GM12874 (cell line): ENCODE measurements at regions not wholly inside any gene's neighbourhood (a gene's known extent, or its start where the extent isn't known, plus 50 kb on each side); places are given as distances from the start of the nearest gene placed in this dataset.

Source experiments
- TF ChIP-seq, protein P1 (sequence below): IDR thresholded peaks from 2 replicates; pipeline ENCODE4 v1.5.1; 2011; ENCODE audit warnings: low read depth, mild to moderate bottlenecking, control low read depth, low read length, moderate library complexity; ENCODE audit not compliant: insufficient read depth

DNA sequence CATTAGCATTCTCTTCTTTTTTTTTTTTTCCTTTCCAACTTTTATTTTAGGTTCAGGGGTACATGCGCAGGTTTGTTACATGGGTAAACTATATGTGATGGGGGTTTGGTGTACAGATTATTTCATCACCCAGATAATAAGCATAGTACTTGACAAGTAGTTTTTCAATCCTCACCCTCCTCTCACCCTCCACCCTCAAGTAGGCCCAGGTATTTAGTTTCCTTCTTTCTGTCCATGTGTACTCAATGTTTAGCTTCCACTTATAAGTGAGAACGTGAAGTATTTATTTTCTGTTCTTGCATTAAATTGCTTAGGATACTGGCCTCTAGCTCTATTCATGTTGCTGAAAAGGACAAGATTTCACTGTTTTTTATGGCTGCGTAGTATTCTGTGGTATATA, 140.8 kb upstream of the PGRMC2 start:
- TF ChIP-seq, protein P1, sequence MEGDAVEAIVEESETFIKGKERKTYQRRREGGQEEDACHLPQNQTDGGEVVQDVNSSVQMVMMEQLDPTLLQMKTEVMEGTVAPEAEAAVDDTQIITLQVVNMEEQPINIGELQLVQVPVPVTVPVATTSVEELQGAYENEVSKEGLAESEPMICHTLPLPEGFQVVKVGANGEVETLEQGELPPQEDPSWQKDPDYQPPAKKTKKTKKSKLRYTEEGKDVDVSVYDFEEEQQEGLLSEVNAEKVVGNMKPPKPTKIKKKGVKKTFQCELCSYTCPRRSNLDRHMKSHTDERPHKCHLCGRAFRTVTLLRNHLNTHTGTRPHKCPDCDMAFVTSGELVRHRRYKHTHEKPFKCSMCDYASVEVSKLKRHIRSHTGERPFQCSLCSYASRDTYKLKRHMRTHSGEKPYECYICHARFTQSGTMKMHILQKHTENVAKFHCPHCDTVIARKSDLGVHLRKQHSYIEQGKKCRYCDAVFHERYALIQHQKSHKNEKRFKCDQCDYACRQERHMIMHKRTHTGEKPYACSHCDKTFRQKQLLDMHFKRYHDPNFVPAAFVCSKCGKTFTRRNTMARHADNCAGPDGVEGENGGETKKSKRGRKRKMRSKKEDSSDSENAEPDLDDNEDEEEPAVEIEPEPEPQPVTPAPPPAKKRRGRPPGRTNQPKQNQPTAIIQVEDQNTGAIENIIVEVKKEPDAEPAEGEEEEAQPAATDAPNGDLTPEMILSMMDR: no peak

DNA sequence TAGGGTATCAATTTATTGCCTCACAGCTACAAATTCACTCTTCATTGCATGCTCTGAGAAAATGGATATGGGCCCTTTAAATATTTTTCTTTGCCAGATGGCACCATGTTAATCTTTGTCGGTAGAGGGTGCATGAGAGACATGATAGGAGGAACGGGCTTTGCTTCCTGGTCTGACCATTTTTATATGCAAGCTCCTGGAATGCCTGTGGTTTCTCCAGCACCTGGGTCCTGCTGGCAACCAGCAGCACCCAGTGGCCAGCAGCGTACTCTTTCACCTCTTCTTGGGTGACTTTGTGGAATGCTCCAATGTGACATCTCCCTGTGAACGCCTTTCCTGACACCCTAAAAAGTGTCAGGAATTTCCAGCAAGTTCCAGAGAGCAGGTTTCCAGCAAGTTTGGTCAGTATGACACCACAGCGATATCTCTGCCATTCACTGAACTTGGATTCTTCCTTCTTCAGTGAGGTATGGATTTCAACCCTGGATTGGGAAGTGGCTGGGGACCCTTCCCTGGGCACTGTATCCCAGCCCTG, 140.3 kb upstream of the PGRMC2 start:
- TF ChIP-seq, protein P1: 0 out of 2 replicates have a peak, but pooled peaks have one; percentile 16

DNA sequence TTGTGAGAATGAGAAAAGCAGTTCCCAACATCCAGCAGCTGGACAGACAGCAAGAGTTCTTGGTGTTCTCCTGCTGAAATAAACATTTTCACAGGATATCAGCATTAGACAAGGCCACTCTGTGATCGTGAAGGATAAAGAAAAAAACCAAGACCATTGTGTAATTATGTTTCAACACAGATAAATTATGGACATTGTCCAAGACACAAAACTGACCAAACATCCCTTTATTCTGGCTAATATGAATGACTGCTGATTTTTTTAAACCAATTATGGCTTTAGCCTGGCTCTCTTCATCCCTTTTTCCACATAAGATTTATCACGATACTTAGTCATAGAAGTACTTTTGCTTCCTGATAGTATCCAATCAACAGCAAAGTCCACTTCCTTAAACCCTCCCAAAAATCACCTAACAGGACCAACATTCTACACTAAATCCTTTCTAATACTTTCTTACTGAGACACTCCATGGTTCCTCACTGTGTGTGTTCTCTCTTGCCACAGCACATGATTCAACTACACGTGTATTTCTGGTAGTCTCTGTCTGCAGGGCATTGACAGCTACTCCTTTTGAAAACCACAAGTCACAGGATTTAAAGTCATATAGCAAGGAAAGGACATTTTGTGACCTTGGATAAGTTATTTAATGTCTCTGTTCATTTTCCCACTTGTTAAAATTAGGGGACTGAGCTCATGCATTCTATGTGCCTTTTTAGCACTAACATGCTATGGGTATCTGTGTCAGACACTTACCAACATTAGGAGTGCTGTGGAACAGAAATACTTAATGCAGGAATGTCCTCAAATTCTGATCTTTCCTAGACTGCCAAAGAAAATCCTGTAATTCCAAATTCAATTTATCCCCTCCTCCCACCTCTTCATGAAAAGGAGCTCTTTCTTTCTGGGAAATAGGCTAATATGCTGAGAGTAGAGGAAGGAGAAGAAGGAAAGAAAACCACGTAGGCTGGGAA, 137.2 kb upstream of the PGRMC2 start:
- TF ChIP-seq, protein P1: no peak

DNA sequence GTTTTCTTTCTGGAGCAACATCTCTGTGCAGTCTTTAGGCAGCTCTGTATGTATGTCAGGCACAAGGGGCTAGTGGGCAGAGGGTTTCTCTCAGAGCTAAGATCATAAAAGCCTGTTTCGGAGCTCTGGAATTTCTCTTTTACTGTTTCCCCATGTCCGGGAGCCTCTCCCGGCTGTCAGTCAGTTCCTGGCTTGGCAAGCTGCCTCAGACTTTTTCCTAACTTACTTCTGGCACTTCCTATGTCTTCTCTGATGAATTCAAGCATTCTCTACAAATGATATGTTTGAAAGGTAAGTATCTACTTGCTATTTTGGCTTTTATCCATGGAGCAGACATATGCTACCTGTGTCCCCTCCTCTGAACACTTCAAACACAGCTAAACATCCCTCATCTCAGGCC, 129.3 kb upstream of the PGRMC2 start:
- TF ChIP-seq, protein P1: no peak

DNA sequence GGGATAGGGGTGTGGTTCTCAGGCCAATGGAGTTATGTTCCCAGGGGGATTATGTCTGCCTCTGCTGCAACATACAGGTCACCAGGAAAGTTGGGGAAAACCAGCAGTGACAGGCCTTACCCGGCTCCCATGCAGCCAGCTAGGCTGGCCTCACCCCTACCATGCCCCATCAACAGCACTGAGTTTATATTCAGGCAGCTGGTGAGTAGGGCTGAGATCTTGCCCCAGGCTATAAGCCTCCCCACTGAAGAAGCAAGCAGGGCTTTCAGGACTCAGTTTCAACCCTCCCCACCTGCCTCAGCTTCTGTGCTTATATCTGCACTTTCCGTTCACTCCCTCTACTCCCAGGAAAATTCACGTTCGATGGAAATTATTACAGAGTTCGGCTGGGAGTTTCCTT, 122.4 kb upstream of the PGRMC2 start:
- TF ChIP-seq, protein P1: no peak

DNA sequence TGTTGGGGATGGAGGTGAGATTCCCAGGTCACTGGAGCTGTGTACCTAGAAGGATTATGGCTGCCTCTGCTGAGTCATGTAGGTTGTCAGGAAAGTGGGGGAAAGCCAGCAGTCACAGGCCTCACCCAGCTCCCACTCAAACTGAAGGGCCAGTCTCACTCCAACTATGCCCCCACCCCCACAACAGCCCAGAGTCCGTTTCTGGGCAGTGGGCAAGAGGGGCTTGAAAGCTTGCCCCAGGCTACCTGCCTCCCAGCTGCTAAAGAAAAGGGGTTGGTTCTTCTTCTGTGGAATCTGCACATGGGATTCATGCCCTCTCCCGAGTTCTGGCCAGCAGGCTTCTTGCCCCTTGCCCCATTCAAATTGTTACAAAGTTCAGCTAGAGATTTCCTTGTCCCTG, 116.0 kb upstream of the PGRMC2 start:
- TF ChIP-seq, protein P1: no peak

DNA sequence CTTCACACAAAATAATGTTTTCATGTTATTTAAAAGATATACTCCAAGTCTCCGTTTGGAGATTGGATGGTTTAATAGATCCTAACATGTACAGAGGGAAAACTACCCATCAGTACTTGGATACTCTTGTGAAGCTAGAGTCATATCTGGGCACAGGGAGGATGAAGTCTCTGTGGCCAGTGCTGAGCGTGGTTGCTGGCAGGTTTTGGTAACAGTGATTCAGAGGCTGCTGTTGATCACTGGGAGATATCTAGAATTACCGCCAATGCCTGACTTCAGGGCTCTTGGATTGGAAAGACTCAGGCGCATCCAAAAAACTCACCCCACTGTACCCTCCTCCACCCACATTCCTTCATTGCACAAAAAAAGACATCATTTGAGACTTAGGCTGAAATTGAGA, 107.2 kb upstream of the PGRMC2 start:
- TF ChIP-seq, protein P1: no peak
